Adipose tissue (tissue), 3 donors: ENCODE measurements at regions not wholly inside any gene's neighbourhood (a gene's known extent, or its start where the extent isn't known, plus 50 kb on each side); places are given as distances from the start of the nearest gene placed in this dataset.

Source experiments
- H3K27ac ChIP-seq: one replicate; pipeline ENCODE4 v1.5.1; 2013; ENCODE audit warnings: low read depth, low read length
- WGBS, 3 donors: extraction: QIAGEN DNeasy Blood & Tissue Kit; methylation state at CpG; one replicate each; pipeline ENCODE4 v1.1.7; 2013; 5-methylcytosine and 5-hydroxymethylcytosine counted together
- donor health status: healthy with polysubstance abuse.
- donor health status: Bipolar disorder and iron deficiency.
- donor health status: healthy.

DNA sequence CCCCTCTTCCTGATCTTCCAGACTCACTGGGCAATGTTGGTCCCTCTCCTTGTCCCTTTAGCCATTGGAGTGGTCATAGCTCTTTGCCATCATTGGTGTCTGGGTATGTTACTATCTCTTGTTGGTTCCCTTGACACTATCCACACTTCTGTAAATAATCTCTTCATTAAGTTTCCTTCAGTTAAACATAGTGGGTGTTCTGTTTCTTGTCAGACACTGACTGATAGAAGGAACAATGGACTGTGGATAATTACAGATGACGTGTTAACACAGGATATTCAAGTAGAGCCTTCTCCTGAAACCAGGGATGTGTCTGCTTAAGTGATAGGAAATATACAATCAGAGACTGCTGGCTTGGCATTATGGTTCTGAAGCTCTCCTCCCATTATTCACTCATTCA, 458.3 kb upstream of the USP24 start:
- WGBS, 3 donors = 78 to 82% (median 80%) methylated on average over 1 of the region's 1 CpG

DNA sequence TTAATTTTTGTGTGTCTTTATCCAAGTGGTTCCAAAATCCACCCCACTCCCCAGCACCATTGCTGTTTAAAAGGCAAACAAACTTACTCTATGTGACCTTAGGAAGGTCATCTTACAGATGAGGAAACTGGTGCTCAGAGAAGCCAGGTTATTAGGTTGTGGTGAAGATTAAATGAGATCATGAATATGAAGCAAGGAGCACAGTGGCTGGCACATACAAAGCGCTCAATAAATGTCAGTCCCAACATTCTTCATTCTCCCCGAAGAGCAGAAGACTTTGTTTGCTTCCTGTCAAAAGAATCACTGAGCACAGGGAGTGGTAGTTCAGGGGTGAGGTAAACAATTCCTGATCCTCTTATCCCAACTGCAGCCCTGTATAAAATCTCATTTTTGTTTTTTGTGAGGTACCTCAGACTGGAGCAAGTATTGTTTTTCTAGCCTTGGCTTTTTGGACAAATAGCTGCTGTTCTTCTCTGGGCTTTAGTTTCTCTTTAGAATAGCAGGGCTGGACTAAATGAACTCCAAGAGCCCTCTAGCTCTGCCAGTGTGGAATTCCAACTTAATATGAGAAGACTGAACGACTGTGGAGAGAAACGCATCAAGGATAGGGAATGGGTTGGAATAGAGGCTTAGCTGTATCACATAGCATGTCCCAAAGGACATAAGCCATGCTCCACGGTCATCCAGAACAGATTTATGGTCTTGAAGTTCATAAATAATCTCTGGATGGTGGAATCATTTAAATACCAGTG, 455.3 kb upstream of the USP24 start:
- 54 to 71% (median 68%) methylated on average over 5 of the region's 5 CpGs for WGBS, 3 donors
- no peak overlapping the region for H3K27ac ChIP-seq

More for the DNA sequence above, 458.3 kb upstream of the USP24 start:
- H3K27ac ChIP-seq = no peak overlapping the region

GRCh38 chr1:55669293-55669692, 454.1 kb upstream of the USP24 start:
- WGBS, 3 donors = 29 to 46% (median 45%) methylated on average over 3 of the region's 3 CpGs
- no peak overlapping the region for H3K27ac ChIP-seq

DNA sequence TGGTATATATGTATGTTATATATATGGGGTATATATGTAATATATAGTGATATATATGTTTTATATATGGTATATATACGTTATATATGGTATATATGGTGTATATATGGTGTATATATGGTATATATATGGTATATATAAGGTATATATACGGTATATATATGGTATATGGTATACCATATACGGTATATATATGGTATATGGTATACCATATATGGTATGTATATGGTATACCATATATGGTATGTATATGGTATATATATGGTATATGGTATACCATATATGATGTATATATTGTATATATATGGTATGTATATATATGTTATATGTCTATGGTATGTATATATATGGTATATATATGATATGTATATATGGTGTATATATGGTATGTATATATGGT, 447.7 kb upstream of the USP24 start:
- WGBS, 3 donors = 84 to 93% (median 88%) methylated on average over 3 of the region's 3 CpGs
- H3K27ac ChIP-seq = no peak overlapping the region

DNA sequence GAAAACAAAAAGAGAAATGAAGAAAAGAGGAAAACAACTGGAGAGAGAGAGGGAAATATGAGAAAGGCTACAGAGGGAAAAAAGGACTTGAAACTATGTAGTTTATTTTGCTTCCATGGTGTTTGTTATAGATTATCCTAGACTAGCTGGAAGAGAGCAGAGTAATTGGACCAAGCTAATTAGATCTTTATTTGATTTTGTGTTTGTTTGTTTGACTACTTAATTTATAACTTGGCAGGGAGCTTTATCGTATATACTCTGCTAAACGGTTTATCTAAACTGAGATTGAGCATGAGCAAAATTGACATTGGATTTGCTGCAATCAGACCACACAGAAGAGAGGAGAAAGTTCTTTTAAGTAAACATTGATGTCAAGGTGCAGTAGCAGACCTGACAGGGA, 443.8 kb upstream of the USP24 start:
- H3K27ac ChIP-seq = no peak overlapping the region
- 39 to 95% (median 91%) methylated on average over 2 of the region's 2 CpGs for WGBS, 3 donors

GRCh38 chr1:55654750-55655149, 439.6 kb upstream of the USP24 start:
- WGBS, 3 donors = 54 to 82% (median 66%) methylated on average over 4 of the region's 4 CpGs
- no peak overlapping the region for H3K27ac ChIP-seq

- no peak overlapping the region for H3K27ac ChIP-seq
Measured at GRCh38 chr1:55654171-55654570, 439.0 kb upstream of the USP24 start.

DNA sequence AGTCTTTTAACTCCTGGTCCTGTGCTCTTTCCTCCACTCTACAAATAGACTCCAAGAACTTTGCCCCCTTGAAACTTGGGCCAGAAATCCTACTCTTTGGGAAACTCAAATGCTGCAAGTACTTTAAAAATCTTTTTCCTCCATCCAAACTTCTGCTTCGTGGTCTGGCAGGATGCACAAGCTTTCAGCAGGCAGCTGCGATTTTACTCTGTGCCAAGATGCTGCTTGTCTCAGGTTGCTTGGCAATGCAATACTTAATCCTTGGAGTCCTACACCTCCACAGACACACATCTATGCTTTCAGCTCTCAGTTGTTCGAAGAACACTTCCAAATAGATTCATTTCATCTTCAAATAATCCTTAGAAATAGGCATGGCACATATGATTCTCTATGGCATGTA, 435.3 kb upstream of the USP24 start:
- H3K27ac ChIP-seq = no peak overlapping the region
- 44 to 66% (median 47%) methylated on average over 3 of the region's 3 CpGs for WGBS, 3 donors

DNA sequence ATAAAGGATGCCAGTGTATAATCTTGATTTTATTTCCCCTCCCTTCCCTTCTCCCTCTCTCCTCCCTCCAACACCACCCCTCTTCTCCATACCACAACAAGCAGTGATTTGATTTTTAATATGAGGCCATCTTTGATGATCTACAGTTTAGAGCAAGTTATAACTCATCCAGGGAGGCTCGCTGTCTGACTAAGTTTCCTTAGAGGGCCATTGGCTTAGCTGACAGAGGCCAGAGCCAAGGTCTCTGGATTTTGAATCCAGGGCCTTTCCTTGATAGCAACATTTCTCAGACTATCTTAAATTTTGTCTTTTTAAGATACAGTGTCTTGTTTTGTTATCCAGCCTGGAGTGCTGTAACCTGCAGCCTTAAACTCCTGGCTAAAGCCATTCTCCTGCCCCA, 431.0 kb upstream of the USP24 start:
- no peak overlapping the region for H3K27ac ChIP-seq
- WGBS, 3 donors = 86 to 100% (median 91%) methylated on average over 1 of the region's 1 CpG

- 88 to 95% (median 91%) methylated on average over 5 of the region's 5 CpGs for WGBS, 3 donors
- no peak overlapping the region for H3K27ac ChIP-seq
Measured at GRCh38 chr1:55645270-55645669, 430.1 kb upstream of the USP24 start.

GRCh38 chr1:55641947-55642346, 426.8 kb upstream of the USP24 start:
- no peak overlapping the region for H3K27ac ChIP-seq
- WGBS, 3 donors = 80 to 94% (median 93%) methylated on average over 1 of the region's 1 CpG

DNA sequence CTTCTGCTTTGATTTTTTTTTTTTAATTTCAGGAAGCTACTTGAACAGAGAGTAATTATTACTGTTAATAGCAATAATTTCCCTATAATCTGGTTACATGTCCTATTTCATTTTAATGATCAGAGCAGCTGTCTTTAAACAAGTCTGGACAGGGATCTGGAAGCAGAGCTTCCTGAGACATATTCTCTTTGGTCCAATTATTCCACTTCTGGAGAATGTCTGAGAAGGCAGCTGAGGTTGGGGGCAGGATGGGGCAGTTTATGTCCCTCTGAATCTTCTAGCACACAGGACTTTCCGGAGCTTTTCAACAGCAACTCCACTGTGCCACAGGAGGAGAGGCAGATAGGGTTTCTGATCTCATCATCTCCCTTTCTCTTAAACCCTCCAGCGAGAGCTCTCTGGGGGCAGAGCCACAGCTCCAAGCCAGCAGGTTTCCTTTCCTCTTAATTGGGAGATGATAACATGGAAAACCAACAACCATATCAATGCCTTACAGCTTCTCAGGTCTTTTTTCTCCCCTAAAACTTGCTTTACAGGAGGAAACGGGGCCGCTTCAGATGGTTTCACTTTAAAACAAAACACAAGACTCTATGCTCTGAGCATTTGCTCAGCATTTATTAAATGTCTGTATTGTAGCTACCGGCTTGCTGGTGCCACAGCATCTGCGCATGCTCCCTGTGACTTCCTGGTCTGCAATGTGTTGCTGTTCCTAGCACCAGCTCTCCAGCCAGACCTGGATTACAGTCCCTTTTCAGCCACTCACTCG, 425.7 kb upstream of the USP24 start:
- WGBS, 3 donors = 21 to 66% (median 29%) methylated on average over 7 of the region's 7 CpGs
- H3K27ac ChIP-seq = no peak overlapping the region

DNA sequence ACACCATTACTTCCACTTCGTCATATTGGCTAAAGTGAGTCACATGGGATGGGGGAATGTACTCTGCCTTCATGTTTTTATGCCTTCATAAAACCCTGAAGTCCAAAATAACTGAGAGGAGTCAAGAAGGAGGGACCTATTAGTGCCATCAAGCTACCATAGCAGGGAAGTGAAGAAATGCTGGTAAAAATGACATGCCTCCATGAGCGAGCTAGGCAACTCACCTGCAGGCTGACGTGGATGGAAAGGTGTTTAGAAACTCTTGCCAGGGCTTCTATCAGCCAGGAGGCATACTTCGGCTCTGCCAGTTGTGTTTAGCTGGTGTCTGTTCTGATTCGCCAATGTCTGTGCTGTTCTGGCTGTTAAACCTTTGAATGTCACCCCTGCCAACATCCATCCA, 424.4 kb upstream of the USP24 start:
- H3K27ac ChIP-seq = no peak overlapping the region
- 91 to 97% (median 93%) methylated on average over 5 of the region's 5 CpGs for WGBS, 3 donors

GRCh38 chr1:55639051-55639450, 423.9 kb upstream of the USP24 start:
- WGBS, 3 donors = 79 to 90% (median 83%) methylated on average over 1 of the region's 1 CpG
- no peak overlapping the region for H3K27ac ChIP-seq

DNA sequence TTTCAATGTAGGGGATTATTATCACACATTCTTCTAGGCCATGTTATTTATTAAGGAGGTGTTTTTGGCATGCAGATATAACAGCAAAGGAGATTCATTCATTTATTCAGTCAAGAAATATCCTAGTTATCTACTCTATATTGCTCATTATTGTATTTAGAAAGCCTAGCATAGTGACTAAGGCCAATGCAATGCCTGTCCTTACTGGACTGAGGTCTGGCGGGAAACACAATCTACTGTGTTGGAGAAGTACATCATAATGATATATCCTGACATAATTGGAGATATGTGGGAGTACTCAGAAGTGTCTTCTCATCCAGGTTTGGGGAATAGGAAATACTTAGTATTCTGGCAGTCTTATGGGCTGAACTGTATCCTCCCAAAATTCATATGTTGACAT, 421.5 kb upstream of the USP24 start:
- WGBS, 3 donors = 95 to 100% (median 97%) methylated on average over 1 of the region's 1 CpG
- H3K27ac ChIP-seq = no peak overlapping the region

DNA sequence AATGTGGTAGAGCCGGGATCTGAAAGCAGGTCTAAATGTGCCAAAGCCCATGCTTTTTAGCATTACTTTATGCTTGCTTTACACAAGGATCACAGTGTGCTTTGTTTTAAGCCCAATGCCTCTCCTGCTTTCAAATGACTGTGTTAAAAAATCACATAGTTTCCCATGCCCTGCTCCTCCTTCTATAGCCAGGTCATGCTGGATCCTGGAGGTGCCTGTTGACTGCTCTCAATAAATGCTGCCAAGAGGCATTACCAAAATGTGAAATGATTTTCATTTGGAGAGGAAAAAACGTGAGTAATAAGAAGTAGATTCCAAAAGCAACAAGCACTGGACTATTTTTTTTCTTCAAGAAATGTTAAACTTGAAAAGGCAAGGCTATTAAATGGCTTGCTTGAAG, 420.7 kb upstream of the USP24 start:
- 40 to 70% (median 45%) methylated on average over 2 of the region's 2 CpGs for WGBS, 3 donors
- no peak overlapping the region for H3K27ac ChIP-seq

DNA sequence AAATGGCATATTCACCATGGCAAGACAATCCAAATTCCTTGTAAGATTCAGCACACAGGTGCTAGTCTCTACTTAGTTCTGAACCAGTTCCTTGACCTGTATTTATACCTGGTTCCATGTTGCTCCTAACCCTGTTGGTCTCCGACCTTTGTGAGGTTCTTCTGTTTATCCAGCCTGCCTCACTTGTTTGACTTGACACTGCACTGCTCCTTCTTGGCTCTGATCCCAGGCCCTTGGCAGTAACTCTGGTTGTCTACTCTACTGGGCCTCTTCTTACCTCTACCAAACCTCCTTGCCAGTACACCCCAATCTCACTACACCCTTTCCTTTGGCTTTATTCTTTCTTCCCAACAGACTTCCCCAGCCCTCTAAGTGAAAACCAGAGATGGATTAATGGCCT, 419.4 kb upstream of the USP24 start:
- H3K27ac ChIP-seq = no peak overlapping the region
- 77 to 98% (median 90%) methylated on average over 1 of the region's 1 CpG for WGBS, 3 donors

DNA sequence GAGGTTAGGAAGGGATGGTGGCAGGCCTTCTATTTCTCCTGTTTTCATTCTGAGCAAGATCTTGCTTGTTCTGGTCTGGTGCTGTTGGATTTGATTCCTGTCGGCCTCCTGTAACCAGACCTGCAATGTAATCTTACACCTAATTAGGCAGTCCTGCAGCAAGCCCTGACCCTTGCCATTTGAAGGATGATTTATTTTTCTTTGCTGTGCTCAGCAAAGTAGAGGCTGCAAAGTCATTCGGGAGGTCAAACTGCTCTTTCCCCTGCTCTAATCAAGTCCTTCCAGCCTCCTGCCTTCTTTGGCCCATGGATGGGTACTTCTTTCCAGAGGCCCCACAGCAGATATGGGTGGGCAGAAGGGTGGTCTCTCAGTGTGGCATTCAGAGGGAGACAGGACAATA, 417.7 kb upstream of the USP24 start:
- H3K27ac ChIP-seq = no peak overlapping the region
- WGBS, 3 donors = 61 to 90% (median 79%) methylated on average over 2 of the region's 2 CpGs

GRCh38 chr1:55632058-55632457, 416.9 kb upstream of the USP24 start:
- WGBS, 3 donors = 26 to 59% (median 37%) methylated on average over 3 of the region's 3 CpGs
- H3K27ac ChIP-seq = no peak overlapping the region

- no peak overlapping the region for H3K27ac ChIP-seq
- 47 to 100% (median 95%) methylated on average over 2 of the region's 2 CpGs for WGBS, 3 donors
Measured at GRCh38 chr1:55631509-55631908, 416.3 kb upstream of the USP24 start.
